Stimulated activated memory B cell treated with anti-CD40 and anti-IgM and Interleukin-4, amounts not matched to agents 10 μg/mL and 1 μg/mL and 100 μg/mL, for 72 hours (primary cell): ENCODE measurements at regions not wholly inside any gene's neighbourhood (a gene's known extent, or its start where the extent isn't known, plus 50 kb on each side); places are given as distances from the start of the nearest gene placed in this dataset.
"Not testable (repeated sequence)": the region's sequence is repeated elsewhere in the genome, so short reads cannot be mapped to it uniquely, and the experiment has no call there.

Experiments
- ATAC-seq: fragments of 150-1000 bp; cut with Tn5 transposase; 2 replicates; pipeline ENCODE4 v1.10.0; 2021
- H3K27ac Mint-ChIP-seq: one replicate; pipeline ENCODE4 v1.8.0; 2022; ENCODE audit warnings: mild to moderate bottlenecking, mixed read lengths
- H3K27me3 Mint-ChIP-seq: one replicate; pipeline ENCODE4 v1.8.0; 2022; ENCODE audit warnings: mixed read lengths
- H3K36me3 Mint-ChIP-seq: one replicate; pipeline ENCODE4 v1.8.0; 2022; ENCODE audit warnings: mixed read lengths
- H3K4me1 Mint-ChIP-seq: one replicate; pipeline ENCODE4 v1.8.0; 2022; ENCODE audit warnings: mixed read lengths
- H3K4me3 Mint-ChIP-seq: one replicate; pipeline ENCODE4 v1.8.0; 2022; ENCODE audit warnings: mild to moderate bottlenecking, moderate library complexity, mixed read lengths
- H3K9me3 Mint-ChIP-seq: one replicate; pipeline ENCODE4 v1.8.0; 2022; ENCODE audit warnings: mixed read lengths

DNA sequence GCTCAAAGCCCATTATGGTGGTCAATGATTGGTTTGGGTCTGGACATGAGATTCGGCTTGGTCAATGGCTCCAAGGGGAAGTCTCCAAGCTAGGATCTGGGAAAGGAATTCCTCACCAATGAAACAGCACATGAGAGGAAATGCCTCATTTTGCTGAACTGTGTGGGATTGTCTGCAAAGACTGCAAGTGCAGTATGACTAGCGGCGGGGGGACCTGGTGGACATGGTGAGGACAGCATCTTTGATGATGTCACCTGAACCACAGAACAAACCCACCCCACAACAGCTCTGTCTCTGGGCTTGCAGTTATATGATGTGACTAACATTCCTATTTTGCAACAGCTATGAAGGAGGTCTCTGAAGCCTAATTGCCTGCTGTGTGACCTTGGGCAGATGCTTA lies 50.6 kb upstream of the NKD1 start:
- H3K36me3 Mint-ChIP-seq: no peaks in the 10 kb centered on the region
- peaks cover 24% of the 10 kb centered on the region for H3K27me3 Mint-ChIP-seq
- no peak overlapping the region for H3K4me3 Mint-ChIP-seq
- ATAC-seq: no peak
- no peaks in the 10 kb centered on the region for H3K4me1 Mint-ChIP-seq
- no peaks in the 10 kb centered on the region for H3K9me3 Mint-ChIP-seq
- no peak overlapping the region for H3K27ac Mint-ChIP-seq

DNA sequence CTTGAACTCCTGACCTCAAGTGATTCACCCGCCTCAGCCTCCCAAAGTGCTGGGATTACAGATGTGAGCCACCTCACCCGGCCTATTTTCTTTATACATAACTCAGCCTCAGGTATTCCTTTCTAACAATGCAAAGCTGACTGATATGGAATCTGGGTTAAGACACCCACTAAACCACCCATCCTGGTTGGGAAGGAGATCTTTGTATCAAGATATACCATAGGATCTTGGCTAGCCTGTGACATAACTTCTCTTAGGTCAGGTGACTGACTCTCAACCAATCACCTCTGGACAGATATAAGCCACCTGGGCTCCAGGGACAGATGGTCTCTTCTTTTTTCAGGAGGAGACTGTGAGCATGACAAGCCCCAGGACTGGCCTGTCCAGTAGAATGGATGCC lies 51.2 kb upstream of the NKD1 start:
- no peak overlapping the region for H3K4me3 Mint-ChIP-seq
- H3K27ac Mint-ChIP-seq: no peak overlapping the region
- no peak for ATAC-seq

GRCh38 chr16:50495673-50496072 lies 52.5 kb upstream of the NKD1 start:
- no peak overlapping the region for H3K4me3 Mint-ChIP-seq
- H3K4me1 Mint-ChIP-seq: no peaks in the 10 kb centered on the region
- no peaks in the 10 kb centered on the region for H3K36me3 Mint-ChIP-seq
- peaks cover 2% of the 10 kb centered on the region for H3K9me3 Mint-ChIP-seq
- H3K27me3 Mint-ChIP-seq: peaks cover 25% of the 10 kb centered on the region
- no peak overlapping the region for H3K27ac Mint-ChIP-seq
- no peak for ATAC-seq

More for the DNA sequence above, 51.2 kb upstream of the NKD1 start:
- Mint-ChIP-seq H3K9me3 (no peaks in the 10 kb centered on the region), H3K36me3 (no peaks in the 10 kb centered on the region), H3K4me1 (no peaks in the 10 kb centered on the region), H3K27me3 (peaks cover 18% of the 10 kb centered on the region)

GRCh38 chr16:50494501-50495491 lies 53.4 kb upstream of the NKD1 start:
- no peak for ATAC-seq
- Mint-ChIP-seq H3K4me3 (no peak overlapping the region), H3K9me3 (peaks cover 2% of the 10 kb centered on the region), H3K27me3 (peaks cover 26% of the 10 kb centered on the region), H3K27ac (no peak overlapping the region), H3K36me3 (no peaks in the 10 kb centered on the region), H3K4me1 (no peaks in the 10 kb centered on the region)

DNA sequence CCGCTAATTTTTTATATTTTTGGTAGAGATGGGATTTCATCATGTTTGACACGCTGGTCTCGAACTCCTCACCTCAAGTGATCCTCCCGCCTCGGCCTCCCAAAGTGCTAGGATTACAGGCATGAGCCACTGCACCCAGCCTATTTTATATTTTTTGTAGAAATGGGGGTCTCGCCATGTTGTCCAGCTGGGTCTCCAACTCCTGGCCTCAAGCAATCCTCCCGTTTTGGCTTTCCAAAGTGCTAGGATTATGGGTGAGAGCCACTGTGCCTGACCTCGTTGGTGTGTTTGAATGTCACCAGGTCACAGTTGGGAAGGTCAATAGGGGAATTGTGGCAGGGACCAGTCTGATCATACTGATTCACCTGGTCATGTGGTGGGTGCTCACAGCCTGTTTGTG lies 56.7 kb upstream of the NKD1 start:
- H3K36me3 Mint-ChIP-seq: no peaks in the 10 kb centered on the region
- H3K27me3 Mint-ChIP-seq: peaks cover 26% of the 10 kb centered on the region
- ATAC-seq: no peak
- no peaks in the 10 kb centered on the region for H3K4me1 Mint-ChIP-seq
- H3K4me3 Mint-ChIP-seq: no peak overlapping the region
- no peak overlapping the region for H3K27ac Mint-ChIP-seq
- peaks cover 2% of the 10 kb centered on the region for H3K9me3 Mint-ChIP-seq

DNA sequence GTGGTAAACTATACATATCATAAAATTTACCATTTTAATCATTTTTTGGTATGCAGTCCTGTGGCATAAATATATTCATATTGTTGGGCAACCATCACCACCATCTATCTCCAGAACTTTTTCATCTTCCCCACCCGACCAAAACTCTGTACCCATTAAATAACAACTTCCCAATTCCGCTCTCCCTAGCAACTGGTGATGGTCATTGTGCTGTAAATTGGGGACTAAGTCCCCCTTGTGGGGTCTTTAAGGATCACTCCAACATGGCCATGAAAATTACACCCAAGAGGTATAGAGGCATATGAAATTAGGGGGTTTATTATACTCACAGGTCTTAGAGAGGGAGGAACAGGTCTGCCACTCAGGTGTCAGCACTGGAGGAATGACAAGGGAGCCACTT lies 57.4 kb upstream of the NKD1 start:
- Mint-ChIP-seq H3K36me3 (no peaks in the 10 kb centered on the region), H3K4me1 (no peaks in the 10 kb centered on the region), H3K27ac (no peak overlapping the region), H3K4me3 (no peak overlapping the region), H3K9me3 (peaks cover 6% of the 10 kb centered on the region), H3K27me3 (peaks cover 26% of the 10 kb centered on the region)
- ATAC-seq: no peak

- Mint-ChIP-seq H3K9me3 (peaks cover 9% of the 10 kb centered on the region), H3K27ac (no peak overlapping the region), H3K27me3 (peaks cover 18% of the 10 kb centered on the region), H3K4me3 (no peak overlapping the region), H3K4me1 (no peaks in the 10 kb centered on the region), H3K36me3 (no peaks in the 10 kb centered on the region)
- ATAC-seq: no peak
These were observed 59.0 kb upstream of the NKD1 start for GRCh38 chr16:50489182-50489581.

GRCh38 chr16:50487528-50487927 lies 60.7 kb upstream of the NKD1 start:
- Mint-ChIP-seq H3K36me3 (no peaks in the 10 kb centered on the region), H3K9me3 (peaks cover 9% of the 10 kb centered on the region), H3K4me1 (no peaks in the 10 kb centered on the region), H3K4me3 (no peak overlapping the region), H3K27ac (no peak overlapping the region), H3K27me3 (peaks cover 12% of the 10 kb centered on the region)
- ATAC-seq: no peak

DNA sequence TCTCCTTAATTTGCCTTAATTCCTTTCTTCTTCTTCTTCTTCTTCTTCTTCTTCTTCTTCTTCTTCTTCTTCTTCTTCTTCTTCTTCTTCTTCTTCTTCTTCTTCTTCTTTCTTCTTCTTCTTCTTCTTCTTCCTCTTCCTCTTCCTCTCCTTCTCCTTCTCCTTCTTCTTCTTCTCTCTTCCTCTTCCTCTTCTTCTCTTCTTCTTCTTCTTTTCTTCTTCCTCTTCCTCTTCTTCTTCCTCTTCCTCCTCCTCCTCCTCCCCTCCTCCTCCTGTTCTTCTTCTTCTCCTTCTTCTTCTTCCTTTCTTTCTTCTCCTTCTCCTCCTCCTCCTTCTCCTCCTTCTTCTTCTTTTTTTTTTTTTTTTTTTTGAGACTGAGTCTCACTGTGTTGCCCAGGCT lies 62.0 kb upstream of the NKD1 start:
- not testable (repeated sequence) for H3K4me3 Mint-ChIP-seq, H3K27ac Mint-ChIP-seq, H3K4me1 Mint-ChIP-seq, H3K9me3 Mint-ChIP-seq, ATAC-seq, H3K36me3 Mint-ChIP-seq
- H3K27me3 Mint-ChIP-seq: peaks cover 19% of the 10 kb centered on the region

GRCh38 chr16:50485232-50485631 lies 63.0 kb upstream of the NKD1 start:
- Mint-ChIP-seq H3K4me1 (no peaks in the 10 kb centered on the region), H3K9me3 (peaks cover 7% of the 10 kb centered on the region), H3K27ac (no peak overlapping the region), H3K36me3 (no peaks in the 10 kb centered on the region), H3K4me3 (no peak overlapping the region), H3K27me3 (peaks cover 19% of the 10 kb centered on the region)
- no peak for ATAC-seq

DNA sequence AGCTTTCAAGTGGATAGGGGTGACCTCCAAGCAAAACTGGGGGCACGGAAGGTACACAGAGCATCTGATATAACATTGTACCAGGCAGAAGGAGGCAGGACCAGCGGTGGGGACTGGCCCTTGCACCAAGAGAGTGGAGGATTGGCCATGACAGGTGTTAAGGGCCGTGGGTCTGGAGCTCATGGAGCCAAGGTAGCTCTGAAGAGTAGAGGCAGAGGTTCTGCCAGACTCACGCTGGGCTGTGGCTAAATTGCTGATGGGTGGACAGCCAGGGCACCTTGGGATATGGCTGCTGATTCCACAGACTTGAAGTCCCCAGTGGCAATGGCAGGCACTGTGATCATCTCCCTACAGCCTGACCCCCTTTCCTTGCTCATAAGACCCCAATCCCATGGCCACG lies 65.9 kb upstream of the NKD1 start:
- Mint-ChIP-seq H3K36me3 (no peaks in the 10 kb centered on the region), H3K4me3 (no peak overlapping the region), H3K27ac (no peak overlapping the region), H3K9me3 (peaks cover 7% of the 10 kb centered on the region), H3K27me3 (peaks cover 45% of the 10 kb centered on the region), H3K4me1 (no peaks in the 10 kb centered on the region)
- no peak for ATAC-seq

DNA sequence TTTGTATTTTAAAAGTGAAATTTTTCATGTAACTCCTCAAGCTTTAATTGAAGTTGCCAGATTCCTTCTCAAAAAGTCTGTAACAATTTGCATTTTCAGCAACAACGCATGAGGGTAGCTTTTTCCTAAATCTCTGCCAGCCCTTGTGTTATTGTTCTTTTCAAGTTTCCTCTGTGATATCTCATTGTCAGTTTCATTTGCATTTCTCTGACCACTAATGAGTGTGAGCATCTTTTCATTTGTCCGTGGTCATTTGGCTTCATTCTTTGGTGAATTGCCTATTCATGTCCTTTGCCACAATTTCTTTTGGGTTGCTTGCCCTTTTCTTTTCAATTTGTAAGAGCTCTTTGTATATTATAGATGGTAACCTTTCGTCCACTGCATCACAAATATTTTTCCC lies 68.0 kb upstream of the NKD1 start:
- Mint-ChIP-seq H3K27me3 (peaks cover 56% of the 10 kb centered on the region), H3K36me3 (no peaks in the 10 kb centered on the region), H3K9me3 (peaks cover 3% of the 10 kb centered on the region), H3K27ac (no peak overlapping the region), H3K4me3 (no peak overlapping the region), H3K4me1 (no peaks in the 10 kb centered on the region)
- ATAC-seq: no peak

DNA sequence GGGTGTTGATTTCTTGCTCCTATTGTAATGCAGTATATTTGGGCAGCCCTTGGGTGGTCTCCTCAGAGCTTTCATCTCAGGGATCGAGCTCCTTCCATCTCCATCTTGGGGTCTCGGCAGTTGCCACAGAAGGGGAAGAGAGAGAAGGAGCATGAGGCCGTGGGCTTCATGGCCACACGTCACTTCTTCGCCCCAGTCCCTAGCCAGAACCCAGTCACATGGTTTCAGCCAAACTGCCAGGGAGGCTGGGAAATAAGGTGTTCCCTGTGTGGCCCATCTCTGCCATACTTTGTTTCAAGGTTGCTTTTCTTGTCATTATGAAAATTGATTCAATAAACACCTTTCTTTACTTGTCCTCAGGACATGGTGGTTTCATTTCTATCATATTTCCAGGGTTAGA lies 68.4 kb upstream of the NKD1 start:
- no peaks in the 10 kb centered on the region for H3K36me3 Mint-ChIP-seq
- H3K27ac Mint-ChIP-seq: no peak overlapping the region
- peaks cover 2% of the 10 kb centered on the region for H3K9me3 Mint-ChIP-seq
- ATAC-seq: no peak
- peaks cover 56% of the 10 kb centered on the region for H3K27me3 Mint-ChIP-seq
- no peak overlapping the region for H3K4me3 Mint-ChIP-seq
- no peaks in the 10 kb centered on the region for H3K4me1 Mint-ChIP-seq

GRCh38 chr16:50478773-50479149 lies 69.4 kb upstream of the NKD1 start:
- Mint-ChIP-seq H3K9me3 (no peaks in the 10 kb centered on the region), H3K36me3 (no peaks in the 10 kb centered on the region), H3K4me1 (no peaks in the 10 kb centered on the region), H3K4me3 (no peak overlapping the region), H3K27me3 (peaks cover 56% of the 10 kb centered on the region), H3K27ac (no peak overlapping the region)
- ATAC-seq: no peak

DNA sequence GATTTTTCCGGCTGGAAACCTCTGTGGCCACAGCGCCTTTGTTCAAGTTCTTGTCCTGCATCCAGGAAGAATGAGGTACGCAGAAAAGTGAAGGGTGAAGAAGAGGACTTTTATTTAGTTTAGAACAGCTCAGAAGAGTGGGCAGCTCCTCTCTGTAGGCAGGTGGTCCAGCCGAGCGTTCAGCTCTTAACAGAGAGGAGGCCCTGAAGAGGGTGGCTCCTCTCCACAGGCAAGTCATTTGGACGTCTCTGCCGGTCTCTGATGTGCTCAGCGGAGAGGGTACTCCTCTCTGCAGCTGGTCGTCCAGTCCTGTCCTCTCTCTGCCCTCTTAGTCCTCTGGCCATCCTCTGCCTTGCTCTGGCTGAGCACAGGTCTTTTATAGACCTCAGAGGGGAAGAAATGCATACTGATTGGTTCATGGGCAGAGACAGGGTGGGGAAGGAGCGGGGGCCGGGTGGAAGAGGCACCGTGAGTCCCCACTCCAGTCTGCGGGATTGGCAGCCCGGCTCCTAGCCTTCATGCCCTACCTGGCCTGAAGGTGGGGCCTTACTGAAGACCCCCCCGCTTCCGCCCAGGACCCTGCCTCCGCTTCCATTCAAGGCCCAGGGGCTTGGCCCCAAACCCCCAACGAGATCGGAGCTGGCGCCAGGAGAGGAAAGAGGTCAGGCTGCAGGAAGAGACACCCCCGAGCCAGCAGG lies 70.0 kb upstream of the NKD1 start:
- Mint-ChIP-seq H3K9me3 (no peaks in the 10 kb centered on the region), H3K27me3 (peaks cover 56% of the 10 kb centered on the region), H3K4me3 (no peak overlapping the region), H3K36me3 (no peaks in the 10 kb centered on the region), H3K4me1 (no peaks in the 10 kb centered on the region), H3K27ac (no peak overlapping the region)
- no peak for ATAC-seq
